ENCODE measurements at regions not wholly inside any gene's neighbourhood (a gene's known extent, or its start where the extent isn't known, plus 50 kb on each side); places are given as distances from the start of the nearest gene placed in this dataset.
"Not testable (repeated sequence)": the region's sequence is repeated elsewhere in the genome, so short reads cannot be mapped to it uniquely, and the experiment has no call there.

GRCh38 chr4:81723019-81723884 is 251.5 kb upstream of the RASGEF1B start:
- no peak for DNase-seq (ENCODE audit: low read depth)

- DNase-seq (ENCODE audit: low read depth): no peak
Observed at GRCh38 chr4:81722290-81722851, 250.7 kb upstream of the RASGEF1B start.

GRCh38 chr4:81715757-81716156 is 244.1 kb upstream of the RASGEF1B start:
- DNase-seq (ENCODE audit: low read depth): no peak

GRCh38 chr4:81715357-81715756 is 243.7 kb upstream of the RASGEF1B start:
- not testable (repeated sequence) for DNase-seq (ENCODE audit: low read depth)

DNA sequence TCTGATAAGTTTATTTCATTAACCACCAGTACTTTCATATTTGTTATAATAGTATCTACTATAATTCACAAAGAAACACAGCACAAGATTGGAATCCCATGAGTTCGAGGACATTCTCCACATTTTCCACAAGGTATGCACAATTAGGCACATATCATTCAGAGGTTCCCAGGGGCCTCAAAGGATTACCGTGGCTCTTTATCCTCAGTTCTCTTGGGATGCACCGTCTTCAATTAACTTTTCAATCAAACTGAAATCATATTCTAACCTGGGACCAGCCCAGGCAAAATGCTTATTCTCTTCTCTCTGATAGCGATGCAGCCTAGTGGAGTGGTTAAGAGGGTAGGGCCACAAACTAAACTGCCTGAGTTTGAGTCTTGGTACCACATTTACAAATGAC is 242.6 kb upstream of the RASGEF1B start:
- no peak for DNase-seq (ENCODE audit: low read depth)

GRCh38 chr4:81712714-81713113 is 241.0 kb upstream of the RASGEF1B start:
- DNase-seq (ENCODE audit: low read depth): no peak

- no peak for DNase-seq (ENCODE audit: low read depth)
Observed at GRCh38 chr4:81704461-81704860, 232.8 kb upstream of the RASGEF1B start.

GRCh38 chr4:81700189-81700588 is 228.5 kb upstream of the RASGEF1B start:
- DNase-seq (ENCODE audit: low read depth): no peak

DNA sequence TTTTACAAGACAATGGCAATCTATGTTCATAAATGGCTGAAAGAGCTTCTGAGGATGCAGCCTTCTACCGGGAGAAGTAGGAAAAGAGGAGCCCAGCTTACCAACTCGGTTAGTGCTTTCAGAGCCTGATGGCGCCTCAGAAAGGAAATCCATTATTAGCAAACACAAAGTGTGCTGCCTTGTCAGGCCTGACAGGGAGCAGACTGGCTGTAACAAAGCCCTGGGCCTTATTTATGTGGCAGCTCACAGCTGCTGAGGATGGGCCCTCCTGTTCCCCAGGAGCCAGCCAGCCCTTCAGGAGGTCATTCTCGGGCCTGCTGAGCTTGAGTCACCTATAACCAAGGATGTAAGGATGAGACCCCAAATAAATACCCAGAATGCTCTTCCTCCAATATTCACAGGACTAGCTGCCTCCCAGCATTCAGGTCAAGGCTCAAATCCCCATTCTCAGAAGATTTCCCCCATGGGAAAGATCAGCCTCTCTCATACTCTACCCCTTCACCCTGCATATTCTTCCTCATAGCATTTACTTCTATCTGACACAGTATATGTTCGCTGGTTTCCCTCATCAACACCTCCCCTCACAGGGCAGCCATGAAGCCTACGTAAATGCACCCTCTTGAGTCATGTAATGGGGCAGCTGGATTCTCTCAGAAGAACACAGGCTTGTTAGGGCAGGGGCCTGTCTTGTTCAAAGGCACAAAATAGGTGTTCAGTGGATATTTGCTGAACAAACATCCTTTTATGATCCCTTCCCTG is 227.0 kb upstream of the RASGEF1B start:
- DNase-seq (ENCODE audit: low read depth): no peak

DNA sequence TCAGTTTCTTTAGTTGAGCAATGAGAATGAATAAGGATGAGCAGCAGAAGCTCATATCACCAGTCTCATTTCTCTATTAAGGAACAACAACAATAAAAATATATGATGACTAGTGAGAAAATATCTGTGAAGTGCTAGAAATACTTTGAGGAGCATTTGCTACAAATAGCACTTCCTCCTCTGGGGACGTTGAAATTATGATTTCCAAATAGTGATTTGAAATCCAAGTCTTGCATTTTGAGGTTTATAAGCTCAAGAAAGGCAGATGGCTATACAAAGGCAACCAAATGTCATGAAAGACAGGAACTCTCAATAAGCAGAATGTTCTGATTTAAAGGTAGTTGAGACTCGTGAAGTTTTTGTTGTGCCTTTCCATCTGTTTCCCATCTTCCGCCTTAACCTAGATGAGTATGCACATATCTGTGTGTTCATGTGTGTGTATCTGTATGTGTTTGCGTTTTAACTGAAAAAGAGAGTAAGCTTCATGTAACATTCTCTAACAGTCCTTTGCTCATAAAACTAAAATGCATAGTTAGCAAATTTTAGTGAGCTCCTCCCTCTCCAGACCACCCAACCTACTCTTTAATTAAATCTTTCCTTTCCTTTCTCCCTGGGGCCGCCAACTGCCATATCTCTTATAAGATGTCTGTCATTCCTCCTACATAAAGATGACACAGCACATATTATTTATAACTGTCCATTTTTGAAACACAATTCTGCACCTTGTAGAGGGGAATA is 222.6 kb upstream of the RASGEF1B start:
- DNase-seq (ENCODE audit: low read depth): no peak

DNA sequence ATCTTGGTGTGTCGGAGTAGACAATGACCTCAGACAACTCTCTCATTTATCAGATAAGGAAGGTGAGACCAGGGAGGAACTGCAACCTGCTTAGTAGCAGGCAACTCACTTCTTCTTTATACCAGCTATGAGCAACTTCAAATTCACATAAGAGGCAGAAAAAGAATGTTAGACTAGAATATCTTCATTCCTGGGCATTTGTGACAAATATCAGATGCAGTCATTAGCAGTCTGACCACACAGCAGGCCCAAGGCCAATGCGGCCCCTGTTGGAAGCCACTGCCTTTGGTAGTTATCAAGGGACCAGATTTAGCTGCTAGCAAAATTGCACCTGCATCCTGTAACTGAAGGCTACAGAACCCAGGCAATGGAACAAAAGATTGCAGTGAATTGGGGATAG is 219.2 kb upstream of the RASGEF1B start:
- DNase-seq (ENCODE audit: low read depth): no peak

DNA sequence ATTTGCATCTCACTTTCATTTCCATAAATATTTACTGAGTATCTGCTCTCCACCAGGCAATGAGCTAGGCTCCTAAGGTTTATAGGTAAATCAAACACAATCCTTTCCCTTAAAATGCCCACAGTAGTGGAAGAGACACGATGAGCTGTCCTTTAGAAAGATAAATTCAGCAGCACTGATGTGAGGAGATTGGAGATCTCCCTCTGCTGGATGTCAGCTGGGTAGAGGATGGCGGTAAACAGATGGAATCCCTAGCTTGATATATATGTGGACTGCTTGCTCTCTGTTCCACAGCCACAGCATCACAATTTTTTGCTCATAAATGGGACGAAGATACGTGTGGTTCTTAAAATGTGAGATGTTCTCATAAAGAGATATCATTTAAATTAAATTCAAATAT is 216.4 kb upstream of the RASGEF1B start:
- DNase-seq (ENCODE audit: low read depth): no peak

DNA sequence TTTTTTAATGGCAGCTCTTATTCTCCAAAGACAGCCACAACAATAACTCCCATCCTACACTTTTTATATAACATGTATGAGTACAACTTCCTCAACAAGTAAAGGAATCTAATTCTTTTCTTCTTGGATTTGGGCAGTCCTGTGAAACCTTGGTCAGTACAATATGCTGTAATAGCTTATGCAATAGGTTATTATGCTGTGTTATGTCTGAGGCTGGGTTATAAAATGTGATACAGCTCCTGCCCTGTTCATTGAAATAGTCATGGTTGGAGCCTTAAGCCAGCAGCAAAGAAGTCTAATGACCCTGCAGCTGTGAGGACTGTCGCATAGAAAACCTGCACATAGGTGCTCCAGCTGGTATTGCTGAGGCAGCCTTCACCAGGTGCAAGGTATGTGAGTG is 215.8 kb upstream of the RASGEF1B start:
- DNase-seq (ENCODE audit: low read depth): no peak

DNA sequence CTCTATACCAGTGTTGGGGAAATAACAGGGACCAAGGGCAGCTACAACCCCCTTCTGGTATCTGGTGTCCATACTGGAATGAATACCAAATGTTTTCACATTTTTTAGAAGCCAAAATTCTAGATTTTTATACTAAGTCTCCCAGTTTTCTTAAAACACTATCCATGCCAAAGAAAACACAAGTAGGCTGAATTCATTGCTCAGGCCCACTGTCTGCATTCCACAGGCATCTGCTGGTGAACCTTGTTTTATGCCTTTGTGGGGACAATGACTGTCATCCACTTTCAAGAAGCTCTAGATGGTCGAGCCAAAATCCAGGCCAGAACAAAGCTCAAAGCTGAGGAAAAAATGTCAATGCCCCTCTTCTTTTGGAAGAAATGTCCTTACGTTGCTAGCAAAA is 213.4 kb upstream of the RASGEF1B start:
- no peak for DNase-seq (ENCODE audit: low read depth)

GRCh38 chr4:81684352-81684751 is 212.6 kb upstream of the RASGEF1B start:
- DNase-seq (ENCODE audit: low read depth): no peak

- no peak for DNase-seq (ENCODE audit: low read depth)
Observed at GRCh38 chr4:81682492-81682891, 210.8 kb upstream of the RASGEF1B start.

- no peak for DNase-seq (ENCODE audit: low read depth)
Observed at GRCh38 chr4:81679315-81679714, 207.6 kb upstream of the RASGEF1B start.

GRCh38 chr4:81678801-81679200 is 207.1 kb upstream of the RASGEF1B start:
- no peak for DNase-seq (ENCODE audit: low read depth)

DNA sequence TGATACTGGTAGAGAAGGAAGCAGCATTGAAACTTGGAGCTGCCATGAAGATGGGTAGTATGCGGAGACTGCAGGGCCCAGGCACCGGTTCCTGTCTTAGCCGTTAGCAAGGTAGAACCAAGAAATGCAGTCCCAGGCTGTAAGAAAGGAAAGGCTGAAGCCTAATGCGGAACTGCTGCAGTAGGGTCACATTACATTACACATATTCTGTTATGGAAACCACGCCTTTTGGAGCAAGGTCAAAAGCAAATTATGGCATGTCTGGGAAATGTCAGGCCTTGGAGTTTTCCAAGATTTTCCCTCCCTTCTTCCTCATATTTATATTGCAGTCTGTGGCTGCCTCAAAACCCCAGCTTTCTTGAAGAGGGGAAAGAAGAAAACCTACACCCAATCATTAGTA is 204.8 kb upstream of the RASGEF1B start:
- DNase-seq (ENCODE audit: low read depth): no peak

DNA sequence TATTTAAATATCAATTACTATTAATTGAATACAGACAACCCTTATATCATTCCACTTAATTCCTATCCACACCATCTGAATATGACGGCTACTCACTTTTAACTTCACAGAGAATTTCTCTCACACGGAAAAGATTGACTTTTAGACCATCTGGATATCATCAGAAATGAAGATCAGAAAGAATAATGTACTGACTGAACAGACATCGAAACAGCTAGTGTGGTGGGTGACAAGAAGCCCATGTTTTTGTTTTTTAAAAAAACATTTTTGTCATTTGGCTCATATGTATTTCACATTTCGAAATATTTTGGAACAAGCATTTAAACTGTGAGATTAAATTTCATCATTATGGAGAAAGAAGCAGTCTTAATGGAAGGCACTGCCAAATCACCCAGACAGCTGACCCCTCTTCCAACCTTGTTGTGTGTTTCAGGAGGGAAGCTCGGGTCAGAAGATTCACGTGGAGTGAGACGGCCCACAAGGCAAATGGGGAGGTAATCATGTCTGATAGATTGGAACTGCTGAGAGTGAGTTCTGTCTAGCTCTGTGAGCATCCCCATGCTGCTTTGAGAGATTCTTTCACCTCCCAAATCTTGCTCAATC is 204.2 kb upstream of the RASGEF1B start:
- DNase-seq (ENCODE audit: low read depth): no peak

DNA sequence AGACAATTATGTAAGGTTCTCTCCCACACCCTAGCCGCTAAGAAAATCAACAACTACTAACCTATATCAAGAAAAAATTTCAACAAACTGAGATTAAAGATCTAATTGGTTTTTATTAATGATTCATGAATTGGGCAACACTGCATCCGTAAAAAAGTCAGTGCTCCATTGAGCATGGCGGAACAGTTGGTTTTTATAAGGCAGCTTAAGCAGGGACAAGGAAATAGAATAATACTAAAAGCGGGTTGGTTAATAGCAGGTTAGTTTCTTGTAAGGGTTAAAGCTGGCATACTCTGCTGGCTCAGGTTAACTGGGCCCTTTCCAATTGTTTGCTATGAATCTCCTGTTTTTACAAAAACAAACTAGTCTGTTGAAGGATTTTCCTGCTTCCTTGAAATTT is 202.3 kb upstream of the RASGEF1B start:
- DNase-seq (ENCODE audit: low read depth): no peak

DNA sequence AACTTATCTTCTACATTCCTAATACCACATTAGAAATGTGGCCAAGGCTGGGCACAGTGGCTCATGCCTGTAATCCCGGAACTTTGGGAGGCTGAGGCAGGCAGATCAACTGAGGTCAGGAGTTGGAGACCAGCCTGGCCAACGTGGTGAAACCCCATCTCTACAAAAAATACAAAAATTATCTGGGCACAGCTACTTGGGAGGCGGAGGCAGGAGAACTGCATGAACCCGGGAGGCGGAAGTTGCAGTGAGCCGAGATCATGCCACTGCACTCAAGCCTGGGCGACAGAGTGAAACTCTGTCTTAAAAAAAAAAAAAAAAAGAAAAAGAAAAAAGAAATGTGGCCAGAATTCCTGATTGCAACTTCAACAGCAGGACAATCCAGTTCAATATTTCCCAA is 196.6 kb upstream of the RASGEF1B start:
- not testable (repeated sequence) for DNase-seq (ENCODE audit: low read depth)

All from T-helper 22 cell (primary cell).